Muscle layer of duodenum (tissue), 2 donors: ENCODE measurements at regions not wholly inside any gene's neighbourhood (a gene's known extent, or its start where the extent isn't known, plus 50 kb on each side); places are given as distances from the start of the nearest gene placed in this dataset.
"Not testable (repeated sequence)": the region's sequence is repeated elsewhere in the genome, so short reads cannot be mapped to it uniquely, and the experiment has no call there.

ENCODE experiments used
- H3K27ac ChIP-seq: one replicate; pipeline ENCODE4 v1.7.0; 2013; ENCODE audit warnings: mild to moderate bottlenecking, low read length
- H3K27me3 ChIP-seq: one replicate; pipeline ENCODE4 v1.7.0; 2013; ENCODE audit warnings: low read depth, mild to moderate bottlenecking, control low read depth, low read length
- H3K36me3 ChIP-seq, 2 donors: one replicate each; pipeline ENCODE4 v1.7.0; 2013; ENCODE audit warnings: low read length in 2 of 2, control low read depth in 1 of 2, mild to moderate bottlenecking in 1 of 2; ENCODE audit not compliant: insufficient read depth in 2 of 2, control insufficient read depth in 1 of 2
- H3K4me1 ChIP-seq, 2 donors: one replicate each; pipeline ENCODE4 v1.7.0; 2013; ENCODE audit warnings: low read length in 2 of 2, mild to moderate bottlenecking in 2 of 2, control low read depth in 1 of 2, moderate library complexity in 1 of 2; ENCODE audit not compliant: insufficient read depth in 2 of 2, control insufficient read depth in 1 of 2
- H3K4me3 ChIP-seq, 2 donors: one replicate each; pipeline ENCODE4 v1.7.0; 2013; ENCODE audit warnings: low read length in 2 of 2, low read depth in 1 of 2, mild to moderate bottlenecking in 1 of 2
- H3K9me3 ChIP-seq, 2 donors: one replicate each; pipeline ENCODE4 v1.7.0; 2013; ENCODE audit warnings: low read length in 2 of 2, control low read depth in 1 of 2, mild to moderate bottlenecking in 1 of 2; ENCODE audit not compliant: control insufficient read depth in 1 of 2
- donor health status: healthy.

GRCh38 chr3:147672035-147672434 lies 262.9 kb downstream of the ZIC1 start:
- Histone ChIP-seq H3K4me1 (no peaks in the 10 kb centered on the region), H3K36me3 (no peaks in the 10 kb centered on the region), H3K4me3 (no peak overlapping the region), H3K27me3 (no peaks in the 10 kb centered on the region), H3K9me3 (no peaks in the 10 kb centered on the region), H3K27ac (no peak overlapping the region)

- no peaks in the 10 kb centered on the region for H3K4me1 ChIP-seq
- H3K27me3 ChIP-seq: no peaks in the 10 kb centered on the region
- no peak overlapping the region for H3K4me3 ChIP-seq
- no peak overlapping the region for H3K27ac ChIP-seq
- H3K36me3 ChIP-seq: no peaks in the 10 kb centered on the region
- H3K9me3 ChIP-seq: no peaks in the 10 kb centered on the region
Measured at GRCh38 chr3:147672436-147672835, 263.3 kb downstream of the ZIC1 start.

GRCh38 chr3:147675761-147676160 lies 266.6 kb downstream of the ZIC1 start:
- no peaks in the 10 kb centered on the region for H3K27me3 ChIP-seq
- no peaks in the 10 kb centered on the region for H3K36me3 ChIP-seq
- H3K27ac ChIP-seq: no peak overlapping the region
- H3K9me3 ChIP-seq: no peaks in the 10 kb centered on the region
- no peak overlapping the region for H3K4me3 ChIP-seq
- no peaks in the 10 kb centered on the region for H3K4me1 ChIP-seq

GRCh38 chr3:147680837-147681483 lies 271.8 kb downstream of the ZIC1 start:
- Histone ChIP-seq H3K27me3 (no peaks in the 10 kb centered on the region), H3K36me3 (no peaks in the 10 kb centered on the region), H3K27ac (no peak overlapping the region), H3K4me1 (no peaks in the 10 kb centered on the region), H3K9me3 (no peaks in the 10 kb centered on the region), H3K4me3 (no peak overlapping the region)

- no peaks in the 10 kb centered on the region for H3K27me3 ChIP-seq
- no peak overlapping the region for H3K27ac ChIP-seq
- H3K4me3 ChIP-seq: no peak overlapping the region
- no peaks in the 10 kb centered on the region for H3K36me3 ChIP-seq
- H3K9me3 ChIP-seq: no peaks in the 10 kb centered on the region
- no peaks in the 10 kb centered on the region for H3K4me1 ChIP-seq
Measured at GRCh38 chr3:147688868-147689267, 279.7 kb downstream of the ZIC1 start.

GRCh38 chr3:147699175-147699838 lies 290.1 kb downstream of the ZIC1 start:
- H3K9me3 ChIP-seq: no peaks in the 10 kb centered on the region
- H3K36me3 ChIP-seq: no peaks in the 10 kb centered on the region
- H3K4me3 ChIP-seq: no peak overlapping the region
- no peak overlapping the region for H3K27ac ChIP-seq
- H3K4me1 ChIP-seq: no peaks in the 10 kb centered on the region
- H3K27me3 ChIP-seq: no peaks in the 10 kb centered on the region

- no peaks in the 10 kb centered on the region for H3K27me3 ChIP-seq
- H3K27ac ChIP-seq: no peak overlapping the region
- H3K4me3 ChIP-seq: no peak overlapping the region
- no peaks in the 10 kb centered on the region for H3K9me3 ChIP-seq
- H3K4me1 ChIP-seq: no peaks in the 10 kb centered on the region
- no peaks in the 10 kb centered on the region for H3K36me3 ChIP-seq
Measured at GRCh38 chr3:147701195-147701594, 292.0 kb downstream of the ZIC1 start.

- H3K36me3 ChIP-seq: no peaks in the 10 kb centered on the region
- H3K4me1 ChIP-seq: no peaks in the 10 kb centered on the region
- H3K27me3 ChIP-seq: no peaks in the 10 kb centered on the region
- H3K9me3 ChIP-seq: no peaks in the 10 kb centered on the region
- H3K27ac ChIP-seq: no peak overlapping the region
- H3K4me3 ChIP-seq: no peak overlapping the region
Measured at GRCh38 chr3:147702509-147702908, 293.3 kb downstream of the ZIC1 start.

- Histone ChIP-seq H3K4me1 (no peaks in the 10 kb centered on the region), H3K27me3 (no peaks in the 10 kb centered on the region), H3K4me3 (no peak overlapping the region), H3K36me3 (no peaks in the 10 kb centered on the region), H3K9me3 (peaks cover 0 to 4% of the 10 kb centered on the region in 2 donors), H3K27ac (no peak overlapping the region)
Measured at GRCh38 chr3:147705651-147706051, 296.5 kb downstream of the ZIC1 start.

- not testable (repeated sequence) for H3K4me3 ChIP-seq, H3K36me3 ChIP-seq, H3K27me3 ChIP-seq, H3K4me1 ChIP-seq, H3K9me3 ChIP-seq, H3K27ac ChIP-seq
Measured at GRCh38 chr3:147710753-147711152, 301.6 kb downstream of the ZIC1 start.

GRCh38 chr3:147712357-147712756 lies 303.2 kb downstream of the ZIC1 start:
- no peaks in the 10 kb centered on the region for H3K36me3 ChIP-seq
- peaks cover 0 to 4% of the 10 kb centered on the region in 2 donors for H3K9me3 ChIP-seq
- H3K27ac ChIP-seq: no peak overlapping the region
- H3K4me1 ChIP-seq: peaks cover 0 to 4% of the 10 kb centered on the region in 2 donors
- H3K4me3 ChIP-seq: no peak overlapping the region
- H3K27me3 ChIP-seq: no peaks in the 10 kb centered on the region

GRCh38 chr3:147712758-147713157 lies 303.6 kb downstream of the ZIC1 start:
- H3K36me3 ChIP-seq, H3K27me3 ChIP-seq, H3K27ac ChIP-seq, H3K9me3 ChIP-seq, H3K4me1 ChIP-seq, H3K4me3 ChIP-seq: not testable (repeated sequence)
